PFSK-1 (cell line): ENCODE measurements at regions not wholly inside any gene's neighbourhood (a gene's known extent, or its start where the extent isn't known, plus 50 kb on each side); places are given as distances from the start of the nearest gene placed in this dataset.

ENCODE experiments used
- FOXP2 ChIP-seq: optimal IDR thresholded peaks from 2 replicates; pipeline ENCODE3; 2011; ENCODE audit warnings: borderline replicate concordance, control low read depth, inconsistent platforms; ENCODE audit not compliant: insufficient read depth; ENCODE audit errors: extremely low read length, extremely low read depth
- POLR2AphosphoS5 ChIP-seq: IDR thresholded peaks from 2 replicates; pipeline ENCODE4 v1.6.1; 2012; ENCODE audit warnings: low read depth, mild to moderate bottlenecking, control low read depth, low read length, moderate library complexity
- SIN3A ChIP-seq: IDR thresholded peaks from 2 replicates; pipeline ENCODE4 v1.6.1; 2012; ENCODE audit warnings: mild to moderate bottlenecking, low read length, moderate library complexity, borderline replicate concordance; ENCODE audit not compliant: insufficient read depth
- TAF1 ChIP-seq: IDR thresholded peaks from 2 replicates; pipeline ENCODE4 v1.6.1; 2012; ENCODE audit warnings: low read length, control low read depth, borderline replicate concordance; ENCODE audit not compliant: insufficient read depth
- TF ChIP-seq, protein P1 (sequence below), 2 experiments: IDR thresholded peaks; 2 replicates each; pipeline versions ENCODE4 v1.6.1 to v1.8.0; 2011 to 2012; ENCODE audit warnings: low read depth in 2 of 2, low read length in 2 of 2, control low read depth in 1 of 2, inconsistent platforms in 1 of 2, mild to moderate bottlenecking in 1 of 2, moderate library complexity in 1 of 2; ENCODE audit not compliant: insufficient read depth in 1 of 2

- TF ChIP-seq FOXP2 (no peak), POLR2AphosphoS5 (no peak)
These were observed 877.8 kb downstream of the FAT4 start for GRCh38 chr4:126192506-126192905.

GRCh38 chr4:126202226-126202625 is 887.5 kb downstream of the FAT4 start:
- TF ChIP-seq POLR2AphosphoS5 = no peak

DNA sequence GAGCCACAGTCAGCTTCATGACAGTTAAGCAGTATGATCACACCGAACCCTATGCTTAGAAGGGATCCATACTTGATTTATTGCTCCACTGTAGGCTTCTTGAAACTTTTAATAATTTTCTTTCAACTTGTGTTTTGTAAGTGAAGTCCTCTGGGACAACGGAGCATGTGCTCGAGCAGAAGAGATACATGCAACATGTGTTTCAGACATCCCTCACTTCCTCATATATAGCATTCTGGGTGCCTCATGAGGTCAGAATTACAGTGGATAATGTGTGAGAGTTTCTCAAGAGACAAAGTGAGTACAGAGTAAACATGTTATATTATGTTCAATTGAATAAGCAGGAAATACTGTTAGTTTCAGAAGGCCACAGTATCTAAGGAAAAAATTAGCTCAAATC is 893.2 kb downstream of the FAT4 start:
- no peak for TF ChIP-seq FOXP2
- TF ChIP-seq POLR2AphosphoS5 = no peak
- TF ChIP-seq, protein P1, sequence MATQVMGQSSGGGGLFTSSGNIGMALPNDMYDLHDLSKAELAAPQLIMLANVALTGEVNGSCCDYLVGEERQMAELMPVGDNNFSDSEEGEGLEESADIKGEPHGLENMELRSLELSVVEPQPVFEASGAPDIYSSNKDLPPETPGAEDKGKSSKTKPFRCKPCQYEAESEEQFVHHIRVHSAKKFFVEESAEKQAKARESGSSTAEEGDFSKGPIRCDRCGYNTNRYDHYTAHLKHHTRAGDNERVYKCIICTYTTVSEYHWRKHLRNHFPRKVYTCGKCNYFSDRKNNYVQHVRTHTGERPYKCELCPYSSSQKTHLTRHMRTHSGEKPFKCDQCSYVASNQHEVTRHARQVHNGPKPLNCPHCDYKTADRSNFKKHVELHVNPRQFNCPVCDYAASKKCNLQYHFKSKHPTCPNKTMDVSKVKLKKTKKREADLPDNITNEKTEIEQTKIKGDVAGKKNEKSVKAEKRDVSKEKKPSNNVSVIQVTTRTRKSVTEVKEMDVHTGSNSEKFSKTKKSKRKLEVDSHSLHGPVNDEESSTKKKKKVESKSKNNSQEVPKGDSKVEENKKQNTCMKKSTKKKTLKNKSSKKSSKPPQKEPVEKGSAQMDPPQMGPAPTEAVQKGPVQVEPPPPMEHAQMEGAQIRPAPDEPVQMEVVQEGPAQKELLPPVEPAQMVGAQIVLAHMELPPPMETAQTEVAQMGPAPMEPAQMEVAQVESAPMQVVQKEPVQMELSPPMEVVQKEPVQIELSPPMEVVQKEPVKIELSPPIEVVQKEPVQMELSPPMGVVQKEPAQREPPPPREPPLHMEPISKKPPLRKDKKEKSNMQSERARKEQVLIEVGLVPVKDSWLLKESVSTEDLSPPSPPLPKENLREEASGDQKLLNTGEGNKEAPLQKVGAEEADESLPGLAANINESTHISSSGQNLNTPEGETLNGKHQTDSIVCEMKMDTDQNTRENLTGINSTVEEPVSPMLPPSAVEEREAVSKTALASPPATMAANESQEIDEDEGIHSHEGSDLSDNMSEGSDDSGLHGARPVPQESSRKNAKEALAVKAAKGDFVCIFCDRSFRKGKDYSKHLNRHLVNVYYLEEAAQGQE (IDR thresholded peaks at IDR 0.05; ENCODE audit: insufficient read depth in 1 of 2, low read depth in 2 of 2, low read length in 2 of 2) = no peak
- no peak for TF ChIP-seq TAF1
- no peak for TF ChIP-seq SIN3A

GRCh38 chr4:126209147-126209546 is 894.4 kb downstream of the FAT4 start:
- TF ChIP-seq TAF1 = no peak
- TF ChIP-seq, protein P1 (IDR thresholded peaks at IDR 0.05; ENCODE audit: insufficient read depth in 1 of 2, low read depth in 2 of 2, low read length in 2 of 2) = no peak

- TF ChIP-seq POLR2AphosphoS5 (no peak), FOXP2 (no peak), TAF1 (no peak), SIN3A (no peak)
- TF ChIP-seq, protein P1 (IDR thresholded peaks at IDR 0.05; ENCODE audit: insufficient read depth in 1 of 2, low read depth in 2 of 2, low read length in 2 of 2) = no peak
These were observed 899.2 kb downstream of the FAT4 start for GRCh38 chr4:126213996-126214395.

GRCh38 chr4:126215759-126216158 is 901.0 kb downstream of the FAT4 start:
- TF ChIP-seq, protein P1 (IDR thresholded peaks at IDR 0.05; ENCODE audit: insufficient read depth in 1 of 2, low read depth in 2 of 2, low read length in 2 of 2) = no peak
- no peak for TF ChIP-seq SIN3A
- TF ChIP-seq TAF1 = no peak
